Hepatocyte (in vitro differentiated cells): ENCODE measurements at regions not wholly inside any gene's neighbourhood (a gene's known extent, or its start where the extent isn't known, plus 50 kb on each side); places are given as distances from the start of the nearest gene placed in this dataset.

Experiments
- DNase-seq: peaks from one replicate; pipeline ENCODE4 v3.0.0-alpha.2; 2016; ENCODE audit warnings: low spot score
- H2AFZ ChIP-seq: fragments of 200-600 bp; sonication (generic); 2 replicates; pipeline ENCODE4 v1.6.0; 2016; ENCODE audit warnings: antibody characterized with exemption, mild to moderate bottlenecking
- H3K27ac ChIP-seq: fragments of 200-600 bp; sonication (generic); 2 replicates; pipeline ENCODE4 v1.5.1; 2016; ENCODE audit warnings: mild to moderate bottlenecking
- H3K27me3 ChIP-seq: fragments of 200-600 bp; sonication (generic); 2 replicates; pipeline ENCODE4 v1.6.1; 2016
- H3K36me3 ChIP-seq: fragments of 200-600 bp; sonication (generic); replicated peaks from 2 replicates; pipeline ENCODE4 v1.5.1; 2016; ENCODE audit warnings: low read depth; ENCODE audit not compliant: insufficient read depth
- H3K4me1 ChIP-seq: fragments of 200-600 bp; sonication (generic); 2 replicates; pipeline ENCODE4 v1.5.1; 2016; ENCODE audit warnings: mild to moderate bottlenecking, moderate library complexity; ENCODE audit not compliant: insufficient read depth
- H3K4me2 ChIP-seq: fragments of 200-600 bp; sonication (generic); 2 replicates; pipeline ENCODE4 v1.6.0; 2016
- H3K4me3 ChIP-seq: fragments of 200-600 bp; sonication (generic); 2 replicates; pipeline ENCODE4 v1.5.1; 2016; ENCODE audit warnings: mild to moderate bottlenecking
- H3K79me2 ChIP-seq: fragments of 200-600 bp; sonication (generic); 2 replicates; pipeline ENCODE4 v1.6.0; 2017; ENCODE audit warnings: mild to moderate bottlenecking
- H3K9me2 ChIP-seq: fragments of 200-600 bp; sonication (generic); replicated peaks from 2 replicates; pipeline ENCODE4 v1.6.0; 2017; ENCODE audit warnings: mild to moderate bottlenecking; ENCODE audit not compliant: insufficient read depth
- H3K9me3 ChIP-seq: fragments of 200-600 bp; sonication (generic); 2 replicates; pipeline ENCODE4 v1.5.1; 2016; ENCODE audit warnings: low read depth, mild to moderate bottlenecking
- H4K20me1 ChIP-seq: fragments of 200-600 bp; sonication (generic); 2 replicates; pipeline ENCODE4 v1.6.0; 2016; ENCODE audit warnings: mild to moderate bottlenecking; ENCODE audit not compliant: insufficient read depth, poor library complexity, severe bottlenecking
- CTCF ChIP-seq: fragments of 200-600 bp; sonication (generic); IDR thresholded peaks from 2 replicates; pipeline ENCODE4 v1.5.1; 2016; ENCODE audit warnings: antibody characterized with exemption, mild to moderate bottlenecking; ENCODE audit not compliant: poor library complexity
- EZH2 ChIP-seq: fragments of 200-600 bp; sonication (generic); IDR thresholded peaks from 2 replicates; pipeline ENCODE4 v1.6.1; 2016; ENCODE audit warnings: antibody characterized with exemption, mild to moderate bottlenecking, borderline replicate concordance
- EZH2phosphoT487 ChIP-seq: fragments of 200-600 bp; sonication (generic); IDR thresholded peaks from one replicate; pipeline ENCODE4 v1.6.1; 2018; ENCODE audit warnings: antibody characterized with exemption, mild to moderate bottlenecking, low read depth, moderate library complexity; ENCODE audit not compliant: unreplicated experiment, severe bottlenecking
- WGBS: methylation state at CpG from one replicate; pipeline ENCODE4 v1.1.6; 2016; ENCODE audit warnings: low lambda C conversion rate; ENCODE audit errors: missing lambda C conversion rate; 5-methylcytosine and 5-hydroxymethylcytosine counted together

DNA sequence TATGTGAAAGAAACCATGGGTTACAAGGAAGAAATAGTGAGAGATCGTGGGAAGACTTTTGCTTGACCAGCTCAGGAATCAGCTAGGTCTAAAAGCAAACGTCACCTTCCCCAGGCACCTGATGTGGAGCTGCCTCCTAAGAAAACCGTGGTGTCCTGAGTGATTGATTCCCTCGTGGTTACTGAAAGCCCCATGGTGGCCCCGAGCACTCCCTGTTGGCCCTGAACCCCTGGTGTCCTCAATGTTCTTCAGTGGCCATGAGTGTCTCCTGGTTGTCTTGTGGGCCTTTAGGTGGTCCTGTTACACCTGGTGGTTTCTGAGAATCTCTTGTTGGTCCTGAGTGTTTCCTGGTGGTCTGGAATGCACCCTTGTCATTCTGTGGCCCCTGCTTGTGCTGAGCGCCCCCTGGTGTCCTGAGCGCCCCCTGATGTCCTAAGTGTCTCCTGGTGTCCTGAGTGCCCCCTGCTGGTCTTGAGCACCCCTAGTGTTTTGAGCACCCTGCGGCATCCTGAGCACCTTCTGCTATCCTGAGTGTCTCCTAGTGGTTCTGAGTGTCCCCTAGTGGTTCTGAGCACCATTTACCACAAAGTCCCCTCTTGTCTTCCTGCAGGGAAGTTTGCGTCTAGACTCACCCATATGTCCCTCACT, 518.7 kb downstream of the TMEM121 start:
- peaks cover 10% of the 10 kb centered on the region for H3K9me3 ChIP-seq
- H3K4me3 ChIP-seq, result no peak overlapping the region
- no peak for DNase-seq
- H3K79me2 ChIP-seq, result no peaks in the 10 kb centered on the region
- H2AFZ ChIP-seq, result no peak overlapping the region
- 54% methylated on average over 9 of the region's 9 CpGs for WGBS
- H3K4me2 ChIP-seq, result no peak overlapping the region
- no peak for TF ChIP-seq EZH2phosphoT487
- TF ChIP-seq CTCF, result no peak
- no peak for TF ChIP-seq EZH2
- no peaks in the 10 kb centered on the region for H3K36me3 ChIP-seq
- no peaks in the 10 kb centered on the region for H3K27me3 ChIP-seq
- no peaks in the 10 kb centered on the region for H3K4me1 ChIP-seq
- H3K9me2 ChIP-seq, result no peaks in the 10 kb centered on the region
- H3K27ac ChIP-seq, result no peak overlapping the region
- H4K20me1 ChIP-seq, result no peaks in the 10 kb centered on the region

- H3K36me3 ChIP-seq, result no peaks in the 10 kb centered on the region
- no peaks in the 10 kb centered on the region for H3K4me1 ChIP-seq
- H3K27me3 ChIP-seq, result no peaks in the 10 kb centered on the region
- no peak overlapping the region for H3K27ac ChIP-seq
- no peaks in the 10 kb centered on the region for H4K20me1 ChIP-seq
- DNase-seq, result no peak
- no peaks in the 10 kb centered on the region for H3K79me2 ChIP-seq
- TF ChIP-seq CTCF, result no peak
- TF ChIP-seq EZH2, result no peak
- TF ChIP-seq EZH2phosphoT487, result no peak
- no peak overlapping the region for H3K4me2 ChIP-seq
- H3K9me3 ChIP-seq, result peaks cover 4% of the 10 kb centered on the region
- 77% methylated on average over 2 of the region's 2 CpGs for WGBS
- H3K9me2 ChIP-seq, result no peaks in the 10 kb centered on the region
- H3K4me3 ChIP-seq, result no peak overlapping the region
- no peak overlapping the region for H2AFZ ChIP-seq
Measured at GRCh38 chr14:106051796-106052195, 525.4 kb downstream of the TMEM121 start.

DNA sequence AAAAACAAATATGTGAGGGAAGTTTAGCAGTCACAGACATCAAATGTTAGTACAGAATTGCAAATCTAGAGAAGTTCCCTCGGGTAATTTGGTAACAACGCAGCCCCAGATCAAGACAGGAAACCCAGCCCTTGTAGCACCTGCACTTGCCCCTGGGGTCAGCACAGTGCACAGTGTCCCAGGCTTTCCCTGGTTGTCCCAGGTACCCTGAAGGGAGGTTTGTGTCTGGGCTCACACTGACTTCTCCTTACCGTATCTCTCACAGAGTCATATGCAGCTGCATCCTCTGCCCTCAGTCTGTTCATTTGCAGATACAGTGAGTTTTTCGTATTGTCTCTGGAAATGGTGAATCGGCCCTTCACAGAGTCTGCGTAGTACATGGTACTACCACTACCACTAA, 528.9 kb downstream of the TMEM121 start:
- Histone ChIP-seq H3K4me3 (no peak overlapping the region), H4K20me1 (no peaks in the 10 kb centered on the region), H3K9me3 (no peaks in the 10 kb centered on the region), H3K4me2 (no peak overlapping the region), H2AFZ (no peak overlapping the region), H3K9me2 (no peaks in the 10 kb centered on the region), H3K36me3 (no peaks in the 10 kb centered on the region), H3K4me1 (no peaks in the 10 kb centered on the region), H3K79me2 (no peaks in the 10 kb centered on the region), H3K27me3 (no peaks in the 10 kb centered on the region), H3K27ac (no peak overlapping the region)
- no peak for TF ChIP-seq EZH2
- TF ChIP-seq CTCF, result no peak
- no peak for TF ChIP-seq EZH2phosphoT487
- WGBS, result 68% methylated on average over 6 of the region's 6 CpGs
- no peak for DNase-seq

DNA sequence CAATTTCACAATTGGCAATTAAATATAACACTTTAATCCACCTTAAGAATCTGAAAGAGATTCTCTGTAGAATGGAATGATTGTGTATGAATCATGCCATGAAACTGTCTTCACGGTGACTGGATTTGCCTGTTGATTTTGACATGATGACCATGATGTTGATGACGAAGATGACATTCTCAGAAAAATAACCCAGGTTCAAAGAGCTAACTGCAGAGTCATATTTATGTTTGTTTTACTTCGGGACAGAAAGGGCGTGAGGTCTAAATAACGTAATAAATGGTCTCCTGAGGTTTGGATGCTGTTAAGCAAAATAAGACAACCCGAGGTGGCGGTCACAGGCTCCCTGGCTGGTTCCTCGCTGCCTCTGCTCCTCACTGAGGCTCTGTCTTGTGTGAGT, 532.0 kb downstream of the TMEM121 start:
- DNase-seq, result no peak
- WGBS, result 54% methylated on average over 8 of the region's 8 CpGs
- Histone ChIP-seq H3K4me3 (no peak overlapping the region), H3K27ac (no peak overlapping the region), H3K27me3 (no peaks in the 10 kb centered on the region), H2AFZ (no peak overlapping the region), H3K4me2 (no peak overlapping the region), H3K4me1 (no peaks in the 10 kb centered on the region), H3K9me3 (no peaks in the 10 kb centered on the region), H4K20me1 (no peaks in the 10 kb centered on the region), H3K79me2 (no peaks in the 10 kb centered on the region), H3K36me3 (no peaks in the 10 kb centered on the region), H3K9me2 (no peaks in the 10 kb centered on the region)
- TF ChIP-seq EZH2phosphoT487, result no peak
- TF ChIP-seq EZH2, result no peak
- TF ChIP-seq CTCF, result no peak
